ENCODE measurements at regions not wholly inside any gene's neighbourhood (a gene's known extent, or its start where the extent isn't known, plus 50 kb on each side); places are given as distances from the start of the nearest gene placed in this dataset.

GRCh38 chr5:115355767-115356381, 59.4 kb upstream of the CCDC112 start:
- TF ChIP-seq BACH2 (CRISPR knock-in tag; IDR thresholded peaks at IDR 0.05; ENCODE audit: borderline replicate concordance), result no peak
- no peak for TF ChIP-seq ZC3H10 (CRISPR knock-in tag; IDR thresholded peaks at IDR 0.05)
- no peak for TF ChIP-seq POU6F1 (CRISPR knock-in tag; IDR thresholded peaks at IDR 0.05; ENCODE audit: borderline replicate concordance, low read depth)
- no peak for TF ChIP-seq ZFP30 (CRISPR knock-in tag; IDR thresholded peaks at IDR 0.05)
- TF ChIP-seq GLIS3 (CRISPR knock-in tag; IDR thresholded peaks at IDR 0.05), result no peak
- no peak for TF ChIP-seq PATZ1 (CRISPR knock-in tag; IDR thresholded peaks at IDR 0.05; ENCODE audit: borderline replicate concordance)
- no peak for TF ChIP-seq TCF4 (CRISPR knock-in tag; IDR thresholded peaks at IDR 0.05; ENCODE audit: borderline replicate concordance)
- no peak for TF ChIP-seq ZNF565 (CRISPR knock-in tag; conservative IDR thresholded peaks at IDR 0.05; ENCODE audit: low read depth)
- no peak for TF ChIP-seq ZNF70 (CRISPR knock-in tag; IDR thresholded peaks at IDR 0.05)
- TF ChIP-seq ZFP3 (CRISPR knock-in tag; IDR thresholded peaks at IDR 0.05), result no peak
- TF ChIP-seq RARB (CRISPR knock-in tag; IDR thresholded peaks at IDR 0.05), result no peak
- TF ChIP-seq TSHZ2 (CRISPR knock-in tag; IDR thresholded peaks at IDR 0.05), result no peak
- TF ChIP-seq ISL1 (CRISPR knock-in tag; IDR thresholded peaks at IDR 0.05), result no peak
- TF ChIP-seq CSDC2 (CRISPR knock-in tag; IDR thresholded peaks at IDR 0.05), result no peak
